ENCODE measurements at regions not wholly inside any gene's neighbourhood (a gene's known extent, or its start where the extent isn't known, plus 50 kb on each side); places are given as distances from the start of the nearest gene placed in this dataset.

DNA sequence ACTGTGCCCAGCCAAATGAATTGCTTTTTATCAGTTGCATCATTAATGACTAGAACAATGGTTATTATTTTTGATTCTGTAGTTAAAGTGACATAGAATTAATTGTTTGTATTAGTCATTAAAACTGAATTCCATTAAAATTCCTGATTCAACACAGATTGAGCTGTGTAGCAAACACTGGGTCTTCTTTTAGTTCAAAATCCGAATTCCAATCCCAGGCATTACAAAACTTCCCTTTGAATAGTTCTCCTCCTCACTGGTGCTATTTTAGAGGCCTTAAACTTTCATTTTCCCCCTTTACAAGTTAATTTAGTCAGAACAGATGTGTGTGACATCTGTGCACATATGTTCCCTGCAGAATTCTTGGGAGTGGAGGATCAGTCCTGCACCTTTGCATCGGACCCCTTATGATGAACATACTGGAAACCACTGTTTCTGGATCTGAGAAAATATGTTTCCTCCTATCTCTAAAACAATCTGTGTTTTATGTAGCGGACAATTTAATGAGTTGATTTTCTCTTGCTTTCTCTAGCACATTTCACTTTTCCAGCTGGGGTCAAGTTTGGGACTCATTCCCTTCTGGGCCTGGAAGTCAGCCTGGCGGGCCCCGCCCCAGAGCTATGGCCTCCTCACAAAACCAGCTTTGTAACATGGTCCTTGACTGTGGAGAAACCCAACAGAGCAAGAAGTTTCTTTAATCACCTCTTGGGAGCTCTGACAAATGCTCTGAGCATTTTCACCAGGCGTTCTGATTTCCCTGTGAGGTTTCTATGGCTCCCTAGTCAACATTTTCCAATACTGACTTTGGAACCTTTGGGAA lies 87.9 kb upstream of the MAMDC2 start:
- Histone ChIP-seq H3K27ac (ENCODE audit: low read depth, low read length) (no peak overlapping the region), H3K4me3 (ENCODE audit: low read depth, low read length) (no peak overlapping the region), H3K36me3 (ENCODE audit: control insufficient read depth, insufficient read depth, low read length) (no peaks in the 10 kb centered on the region), H3K27me3 (ENCODE audit: control insufficient read depth, insufficient read depth, low read length) (no peaks in the 10 kb centered on the region), H3K4me1 (ENCODE audit: control insufficient read depth, insufficient read depth, low read length) (no peaks in the 10 kb centered on the region), H3K9me3 (ENCODE audit: control insufficient read depth, insufficient read depth, low read length) (no peaks in the 10 kb centered on the region), H3K9ac (ENCODE audit: low read depth, low read length) (no peak overlapping the region)

DNA sequence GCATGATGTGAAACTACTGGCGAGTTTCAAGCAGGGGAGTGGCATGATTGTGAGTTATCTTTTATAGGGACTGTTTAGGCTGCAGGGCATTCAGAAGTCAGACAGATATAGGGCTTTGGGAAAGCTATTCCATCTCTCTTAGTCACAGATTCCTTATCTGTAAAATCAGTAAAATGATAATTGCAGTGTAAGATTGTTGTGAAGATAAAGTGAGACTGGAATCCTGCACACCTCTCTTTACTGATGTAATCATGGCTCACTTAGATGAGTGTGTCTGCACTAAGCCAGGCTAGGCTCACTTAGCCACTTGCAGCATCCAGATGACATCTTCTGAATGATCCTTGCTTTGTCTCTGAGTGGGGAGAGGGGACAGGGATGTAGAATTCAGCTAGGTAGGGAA lies 81.8 kb upstream of the MAMDC2 start:
- Histone ChIP-seq H3K27ac (ENCODE audit: low read depth, low read length) (no peak overlapping the region), H3K9ac (ENCODE audit: low read depth, low read length) (no peak overlapping the region), H3K9me3 (ENCODE audit: control insufficient read depth, insufficient read depth, low read length) (no peaks in the 10 kb centered on the region), H3K36me3 (ENCODE audit: control insufficient read depth, insufficient read depth, low read length) (no peaks in the 10 kb centered on the region), H3K27me3 (ENCODE audit: control insufficient read depth, insufficient read depth, low read length) (no peaks in the 10 kb centered on the region), H3K4me3 (ENCODE audit: low read depth, low read length) (no peak overlapping the region), H3K4me1 (ENCODE audit: control insufficient read depth, insufficient read depth, low read length) (peaks cover 32% of the 10 kb centered on the region)

DNA sequence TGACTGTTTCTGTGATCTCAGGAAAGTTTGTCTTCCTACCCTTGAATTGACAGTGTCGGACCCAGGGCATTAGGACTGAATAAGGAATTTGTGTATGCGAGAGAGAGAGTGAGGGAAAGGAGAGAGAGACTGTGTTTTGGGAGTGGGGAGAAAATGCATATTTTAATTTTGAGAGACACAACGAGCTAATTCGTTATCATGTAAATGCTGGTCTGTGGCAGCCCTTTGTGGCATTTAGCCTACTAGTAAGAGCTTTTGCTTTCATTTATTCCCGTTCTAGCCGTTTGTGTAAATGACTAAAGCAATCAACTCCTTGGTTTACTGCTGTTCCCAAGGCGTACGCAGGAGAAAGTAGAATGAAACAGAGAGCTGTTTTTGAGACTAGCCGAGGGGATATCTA lies 79.8 kb upstream of the MAMDC2 start:
- peak overlapping the region; percentile 37; the same call in 1 of the 2 replicates for H3K9ac ChIP-seq (ENCODE audit: low read depth, low read length)
- H3K4me1 ChIP-seq (ENCODE audit: control insufficient read depth, insufficient read depth, low read length) = peaks cover 32% of the 10 kb centered on the region
- H3K4me3 ChIP-seq (ENCODE audit: low read depth, low read length) = peak overlapping the region; percentile 19
- no peaks in the 10 kb centered on the region for H3K9me3 ChIP-seq (ENCODE audit: control insufficient read depth, insufficient read depth, low read length)
- H3K27ac ChIP-seq (ENCODE audit: low read depth, low read length) = peak overlapping the region; percentile 48
- H3K27me3 ChIP-seq (ENCODE audit: control insufficient read depth, insufficient read depth, low read length) = no peaks in the 10 kb centered on the region
- H3K36me3 ChIP-seq (ENCODE audit: control insufficient read depth, insufficient read depth, low read length) = no peaks in the 10 kb centered on the region

DNA sequence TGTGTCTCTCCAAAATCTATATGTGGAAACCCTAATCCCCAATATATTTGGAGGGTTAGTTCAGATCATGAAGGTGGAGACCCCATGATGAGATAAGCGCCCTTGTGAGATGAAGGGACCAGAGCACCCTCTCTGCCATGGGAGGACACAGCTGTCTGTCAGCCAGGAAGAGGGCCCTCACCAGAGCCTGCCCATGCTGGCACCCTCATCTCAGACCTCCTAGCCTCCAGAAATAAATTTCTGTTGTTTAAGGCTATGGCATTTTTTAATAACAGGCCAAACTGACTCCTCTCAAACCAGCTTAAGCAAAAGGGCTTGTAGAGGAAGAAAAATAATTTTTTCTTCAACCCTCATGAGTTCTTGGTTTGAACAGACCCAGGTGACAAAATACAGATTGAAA lies 79.2 kb upstream of the MAMDC2 start:
- H3K36me3 ChIP-seq (ENCODE audit: control insufficient read depth, insufficient read depth, low read length) = no peaks in the 10 kb centered on the region
- H3K9ac ChIP-seq (ENCODE audit: low read depth, low read length) = no peak overlapping the region
- peaks cover 32% of the 10 kb centered on the region for H3K4me1 ChIP-seq (ENCODE audit: control insufficient read depth, insufficient read depth, low read length)
- H3K9me3 ChIP-seq (ENCODE audit: control insufficient read depth, insufficient read depth, low read length) = no peaks in the 10 kb centered on the region
- H3K4me3 ChIP-seq (ENCODE audit: low read depth, low read length) = peak overlapping the region; percentile 19
- no peak overlapping the region for H3K27ac ChIP-seq (ENCODE audit: low read depth, low read length)
- no peaks in the 10 kb centered on the region for H3K27me3 ChIP-seq (ENCODE audit: control insufficient read depth, insufficient read depth, low read length)

DNA sequence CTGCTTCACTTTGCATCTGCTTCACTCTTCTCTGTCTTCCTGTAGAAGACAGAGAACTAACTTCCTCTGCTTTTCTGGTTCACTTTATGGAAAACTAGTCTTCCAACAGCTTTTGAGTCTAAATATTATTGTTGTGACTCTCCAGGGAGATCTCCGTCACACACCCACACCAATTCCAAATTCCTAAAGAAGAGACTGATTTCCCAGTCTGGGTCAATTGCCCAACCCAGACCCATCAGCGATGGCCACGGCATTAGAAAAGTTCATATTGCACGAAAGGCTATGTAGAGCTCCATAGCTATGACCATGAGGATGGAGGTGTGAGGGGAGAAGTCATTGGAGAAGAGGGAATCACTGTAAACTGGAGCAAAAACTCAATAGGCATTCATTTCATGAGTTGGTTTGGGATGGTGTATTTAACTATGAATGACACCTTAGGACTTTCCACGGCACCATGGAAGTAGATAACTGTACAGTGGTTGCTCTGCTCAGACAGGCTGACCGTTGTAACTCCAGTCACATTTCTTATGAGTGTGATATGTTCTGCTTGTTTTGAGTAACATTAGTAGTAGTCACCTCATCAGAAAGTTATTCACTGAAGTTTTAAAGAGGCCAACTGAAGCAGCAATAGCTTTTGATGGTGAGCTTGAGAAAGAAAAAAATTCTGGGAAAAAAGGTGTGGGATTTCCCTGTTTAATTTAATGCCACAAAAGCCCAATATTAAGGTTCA lies 78.1 kb upstream of the MAMDC2 start:
- peaks cover 32% of the 10 kb centered on the region for H3K4me1 ChIP-seq (ENCODE audit: control insufficient read depth, insufficient read depth, low read length)
- no peak overlapping the region for H3K4me3 ChIP-seq (ENCODE audit: low read depth, low read length)
- no peak overlapping the region for H3K27ac ChIP-seq (ENCODE audit: low read depth, low read length)
- H3K36me3 ChIP-seq (ENCODE audit: control insufficient read depth, insufficient read depth, low read length) = no peaks in the 10 kb centered on the region
- H3K9me3 ChIP-seq (ENCODE audit: control insufficient read depth, insufficient read depth, low read length) = no peaks in the 10 kb centered on the region
- no peak overlapping the region for H3K9ac ChIP-seq (ENCODE audit: low read depth, low read length)
- H3K27me3 ChIP-seq (ENCODE audit: control insufficient read depth, insufficient read depth, low read length) = no peaks in the 10 kb centered on the region

DNA sequence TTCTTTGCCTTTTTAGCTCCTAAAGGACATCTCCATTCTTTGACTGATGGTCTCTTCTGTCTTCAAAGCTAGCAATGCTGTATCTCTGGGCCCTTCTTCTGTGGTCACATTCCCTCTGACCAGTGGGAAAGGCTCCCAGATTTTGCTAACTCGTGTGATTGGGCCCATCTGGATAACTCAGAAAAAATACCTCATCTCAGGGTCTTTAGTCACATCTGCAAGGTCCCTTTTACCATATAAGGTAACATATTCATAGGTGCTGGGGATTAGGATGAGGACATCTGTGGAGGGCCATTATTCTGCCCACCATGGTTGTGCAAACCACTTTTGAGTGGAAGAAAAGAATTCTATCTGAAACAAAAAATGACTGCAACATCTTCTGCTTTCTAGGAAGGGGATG lies 76.3 kb upstream of the MAMDC2 start:
- no peak overlapping the region for H3K9ac ChIP-seq (ENCODE audit: low read depth, low read length)
- H3K9me3 ChIP-seq (ENCODE audit: control insufficient read depth, insufficient read depth, low read length) = no peaks in the 10 kb centered on the region
- no peaks in the 10 kb centered on the region for H3K36me3 ChIP-seq (ENCODE audit: control insufficient read depth, insufficient read depth, low read length)
- H3K4me1 ChIP-seq (ENCODE audit: control insufficient read depth, insufficient read depth, low read length) = peaks cover 31% of the 10 kb centered on the region
- no peaks in the 10 kb centered on the region for H3K27me3 ChIP-seq (ENCODE audit: control insufficient read depth, insufficient read depth, low read length)
- no peak overlapping the region for H3K27ac ChIP-seq (ENCODE audit: low read depth, low read length)
- no peak overlapping the region for H3K4me3 ChIP-seq (ENCODE audit: low read depth, low read length)

DNA sequence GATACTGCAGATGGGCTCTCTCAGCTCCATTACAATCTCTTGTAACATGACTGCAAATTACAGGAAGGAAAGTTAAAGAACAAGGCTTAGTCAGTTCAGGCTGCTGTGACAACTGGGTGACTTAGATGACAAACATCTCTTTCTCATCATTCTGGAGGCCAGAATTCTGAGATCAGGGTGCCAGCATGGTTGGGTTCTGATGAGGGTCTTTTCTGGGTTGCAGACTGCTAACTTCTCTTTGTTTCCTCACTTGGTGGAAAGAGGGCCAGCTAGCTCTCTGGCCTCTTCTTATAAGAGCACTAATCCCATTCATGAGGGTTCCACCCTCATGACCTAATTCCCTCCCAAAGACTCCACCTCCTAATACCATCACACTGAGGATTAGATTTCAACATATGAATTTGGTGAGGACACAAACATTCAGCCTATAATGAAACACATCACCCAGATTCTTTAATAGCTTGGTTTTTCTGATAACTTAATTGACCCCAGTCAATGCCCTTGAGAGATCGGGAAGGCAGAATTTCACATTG lies 73.6 kb upstream of the MAMDC2 start:
- no peaks in the 10 kb centered on the region for H3K27me3 ChIP-seq (ENCODE audit: control insufficient read depth, insufficient read depth, low read length)
- no peak overlapping the region for H3K27ac ChIP-seq (ENCODE audit: low read depth, low read length)
- H3K9me3 ChIP-seq (ENCODE audit: control insufficient read depth, insufficient read depth, low read length) = no peaks in the 10 kb centered on the region

DNA sequence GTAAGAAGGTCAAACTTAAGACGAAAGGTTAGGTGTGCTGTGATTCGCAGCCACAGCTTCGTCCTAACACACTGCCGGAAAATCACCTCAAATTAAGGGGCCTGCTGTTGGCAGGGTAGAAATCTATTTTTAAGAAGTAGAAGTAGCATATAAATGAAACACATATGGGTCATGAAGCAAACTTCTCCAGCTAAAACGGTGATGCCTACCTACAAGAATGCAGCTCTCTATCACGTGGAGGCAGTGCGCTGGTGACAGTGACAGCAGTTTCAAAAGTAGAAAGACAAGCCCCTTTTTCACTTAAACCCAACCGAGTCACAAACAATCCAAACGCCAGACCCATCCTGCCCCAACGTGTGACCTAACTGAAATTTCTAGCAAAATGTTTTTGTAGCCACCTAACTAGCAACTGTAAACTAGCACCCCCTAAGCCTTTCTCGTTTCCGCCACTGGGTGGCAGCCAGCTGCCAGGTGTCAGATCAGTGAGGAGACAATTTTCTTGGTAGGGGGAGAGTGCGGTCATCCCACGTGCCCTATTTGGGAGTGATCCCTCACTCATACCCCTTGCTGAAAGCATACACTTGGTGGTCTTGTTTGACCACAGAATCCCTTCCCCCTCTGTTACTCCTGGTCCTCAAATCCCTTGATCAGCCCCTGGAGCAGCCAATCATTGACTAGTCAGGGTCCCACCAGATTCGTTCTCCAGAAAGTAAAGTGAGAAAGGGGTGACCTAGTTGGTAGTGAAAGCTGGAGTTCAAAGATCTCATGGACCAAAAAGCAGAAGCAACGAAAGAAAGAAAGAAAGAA lies 71.8 kb upstream of the MAMDC2 start:
- no peak overlapping the region for H3K27ac ChIP-seq (ENCODE audit: low read depth, low read length)

More for the DNA sequence above, 73.6 kb upstream of the MAMDC2 start:
- no peak overlapping the region for H3K9ac ChIP-seq (ENCODE audit: low read depth, low read length)
- peaks cover 11% of the 10 kb centered on the region for H3K4me1 ChIP-seq (ENCODE audit: control insufficient read depth, insufficient read depth, low read length)
- H3K4me3 ChIP-seq (ENCODE audit: low read depth, low read length) = no peak overlapping the region
- H3K36me3 ChIP-seq (ENCODE audit: control insufficient read depth, insufficient read depth, low read length) = no peaks in the 10 kb centered on the region

DNA sequence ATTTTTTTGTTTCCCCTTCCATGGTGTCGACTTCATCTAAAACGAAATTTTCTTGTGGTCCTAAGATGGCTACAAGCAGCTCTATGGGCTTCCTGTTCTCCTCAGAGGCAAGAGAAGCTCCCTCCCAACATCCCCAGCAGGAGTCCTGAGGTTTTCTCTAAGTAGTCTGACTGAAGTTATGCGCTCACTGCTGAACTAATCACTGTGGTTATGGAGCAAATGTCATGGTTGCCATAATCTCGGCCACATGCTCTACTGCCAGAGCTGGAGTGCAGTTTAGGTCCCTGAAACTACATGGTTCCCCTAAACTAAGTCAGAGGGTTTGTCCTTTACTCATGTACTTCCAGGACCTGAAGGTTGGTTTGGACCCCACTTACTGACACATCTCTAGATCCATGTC lies 68.0 kb upstream of the MAMDC2 start:
- H3K27me3 ChIP-seq (ENCODE audit: control insufficient read depth, insufficient read depth, low read length) = no peaks in the 10 kb centered on the region
- no peaks in the 10 kb centered on the region for H3K36me3 ChIP-seq (ENCODE audit: control insufficient read depth, insufficient read depth, low read length)
- peaks cover 5% of the 10 kb centered on the region for H3K4me1 ChIP-seq (ENCODE audit: control insufficient read depth, insufficient read depth, low read length)
- H3K9me3 ChIP-seq (ENCODE audit: control insufficient read depth, insufficient read depth, low read length) = no peaks in the 10 kb centered on the region
- no peak overlapping the region for H3K9ac ChIP-seq (ENCODE audit: low read depth, low read length)
- H3K27ac ChIP-seq (ENCODE audit: low read depth, low read length) = no peak overlapping the region
- no peak overlapping the region for H3K4me3 ChIP-seq (ENCODE audit: low read depth, low read length)

More for the DNA sequence above, 71.8 kb upstream of the MAMDC2 start:
- Histone ChIP-seq H3K4me3 (ENCODE audit: low read depth, low read length) (no peak overlapping the region), H3K27me3 (ENCODE audit: control insufficient read depth, insufficient read depth, low read length) (no peaks in the 10 kb centered on the region), H3K9ac (ENCODE audit: low read depth, low read length) (no peak overlapping the region), H3K4me1 (ENCODE audit: control insufficient read depth, insufficient read depth, low read length) (peaks cover 5% of the 10 kb centered on the region), H3K36me3 (ENCODE audit: control insufficient read depth, insufficient read depth, low read length) (no peaks in the 10 kb centered on the region), H3K9me3 (ENCODE audit: control insufficient read depth, insufficient read depth, low read length) (no peaks in the 10 kb centered on the region)

DNA sequence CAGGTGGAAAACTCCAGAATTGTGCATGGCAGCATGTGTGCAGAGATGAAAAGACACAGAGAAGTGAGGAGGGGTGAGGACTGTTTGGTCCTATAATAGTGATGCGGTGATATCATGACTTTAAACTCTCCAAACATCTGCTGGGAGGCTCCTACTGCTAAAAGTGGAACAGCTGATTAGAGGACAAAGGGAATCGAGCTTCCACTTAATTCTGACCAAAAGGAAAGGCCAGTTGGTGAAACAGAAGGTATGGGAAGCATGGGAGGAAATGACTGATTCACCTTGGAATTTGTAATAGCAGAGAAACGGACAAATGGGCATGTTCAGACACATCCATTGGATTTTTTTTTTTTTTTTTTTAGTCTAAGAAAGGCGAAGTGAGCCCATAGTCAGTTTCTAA lies 67.5 kb upstream of the MAMDC2 start:
- Histone ChIP-seq H3K4me3 (ENCODE audit: low read depth, low read length) (no peak overlapping the region), H3K36me3 (ENCODE audit: control insufficient read depth, insufficient read depth, low read length) (no peaks in the 10 kb centered on the region), H3K4me1 (ENCODE audit: control insufficient read depth, insufficient read depth, low read length) (peaks cover 5% of the 10 kb centered on the region), H3K27ac (ENCODE audit: low read depth, low read length) (no peak overlapping the region), H3K9me3 (ENCODE audit: control insufficient read depth, insufficient read depth, low read length) (no peaks in the 10 kb centered on the region), H3K9ac (ENCODE audit: low read depth, low read length) (no peak overlapping the region), H3K27me3 (ENCODE audit: control insufficient read depth, insufficient read depth, low read length) (no peaks in the 10 kb centered on the region)

All from HUES48 (cell line).